Small intestine (tissue), 7 donors: ENCODE measurements at regions not wholly inside any gene's neighbourhood (a gene's known extent, or its start where the extent isn't known, plus 50 kb on each side); places are given as distances from the start of the nearest gene placed in this dataset.

Experiments
- DNase-seq, 2 donors: peaks; one replicate each; pipeline versions ENCODE4 v3.0.0 to v3.0.0-alpha.2; 2013
- FAIRE-seq: peaks from 2 replicates; lab custom pipeline; 2012; peaks lifted over from hg19 to GRCh38; lab: Jason Lieb, UNC
- H3K27ac ChIP-seq, 3 donors: one replicate each; pipeline ENCODE4 v1.5.1; 2013; ENCODE audit warnings: low read length in 2 of 3, mild to moderate bottlenecking in 2 of 3, control low read depth in 1 of 3, inconsistent platforms in 1 of 3, low read depth in 1 of 3, moderate library complexity in 1 of 3
- H3K27me3 ChIP-seq, 3 donors: one replicate each; pipeline ENCODE4 v1.6.1; 2013; ENCODE audit warnings: low read length in 3 of 3, inconsistent platforms in 1 of 3; ENCODE audit not compliant: control insufficient read depth in 3 of 3, insufficient read depth in 3 of 3
- H3K36me3 ChIP-seq, 3 donors: one replicate each; pipeline ENCODE4 v1.6.1; 2013; ENCODE audit warnings: low read length in 3 of 3, inconsistent platforms in 1 of 3, low read depth in 1 of 3, mild to moderate bottlenecking in 1 of 3, moderate library complexity in 1 of 3; ENCODE audit not compliant: control insufficient read depth in 3 of 3, insufficient read depth in 2 of 3
- H3K4me1 ChIP-seq, 3 donors: one replicate each; pipeline ENCODE4 v1.6.1; 2013; ENCODE audit warnings: low read length in 2 of 3, inconsistent platforms in 1 of 3, low read depth in 1 of 3, mild to moderate bottlenecking in 1 of 3, moderate library complexity in 1 of 3; ENCODE audit not compliant: control insufficient read depth in 3 of 3, insufficient read depth in 2 of 3
- H3K4me3 ChIP-seq, 3 donors: one replicate each; pipeline ENCODE4 v1.5.1; 2013; ENCODE audit warnings: low read length in 3 of 3, control low read depth in 1 of 3, inconsistent platforms in 1 of 3, low read depth in 1 of 3, mild to moderate bottlenecking in 1 of 3, moderate library complexity in 1 of 3
- H3K9me3 ChIP-seq, 2 donors: one replicate each; pipeline ENCODE4 v1.6.1; 2013; ENCODE audit warnings: low read depth in 1 of 2, low read length in 1 of 2; ENCODE audit not compliant: control insufficient read depth in 2 of 2, insufficient read depth in 1 of 2
- WGBS, 3 donors: extraction: QIAGEN DNeasy Blood & Tissue Kit; methylation state at CpG; one replicate each; pipeline ENCODE4 v1.1.7; 2013; 5-methylcytosine and 5-hydroxymethylcytosine counted together
- donor health status: healthy with polysubstance abuse.
- donor health status: control.
- donor health status: control.
- donor health status: Bipolar disorder and iron deficiency.
- donor health status: healthy.

DNA sequence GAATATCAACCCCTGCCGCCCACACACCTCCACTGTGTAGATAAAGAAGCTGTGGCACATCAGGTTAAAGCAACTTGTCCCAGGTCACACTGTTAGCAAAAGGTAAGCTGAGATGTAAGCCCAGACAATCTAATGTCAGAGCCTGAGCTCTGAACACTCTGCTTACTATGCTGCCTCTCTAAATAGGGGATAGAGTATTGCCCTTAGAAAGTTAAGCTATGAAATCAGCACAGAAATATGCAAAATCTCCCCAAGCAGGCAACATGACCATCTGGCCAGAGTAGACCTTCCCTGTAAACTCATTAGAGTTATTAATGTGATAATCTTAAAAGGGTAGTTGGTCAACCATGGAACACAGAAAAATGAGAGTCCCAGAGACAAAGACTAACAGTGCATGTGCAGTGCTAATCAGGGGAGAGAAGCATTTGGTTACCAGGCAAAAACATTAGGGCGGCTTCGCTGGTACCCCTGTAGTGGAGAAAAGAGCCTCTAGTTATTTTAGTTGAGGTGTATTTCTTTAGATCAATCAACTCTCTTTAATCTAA is 171.0 kb downstream of the BTG1 start:
- FAIRE-seq (no peak), DNase-seq (no peak)
- WGBS, 3 donors: 92 to 95% (median 94%) methylated on average over 3 of the region's 3 CpGs
- Histone ChIP-seq H3K36me3 (no peaks in the 10 kb centered on the region), H3K27me3 (no peaks in the 10 kb centered on the region), H3K4me1 (peaks cover 0 to 5% (median 0%) of the 10 kb centered on the region in 3 donors), H3K27ac (no peak overlapping the region), H3K4me3 (no peak overlapping the region), H3K9me3 (peaks cover 0 to 10% of the 10 kb centered on the region in 2 donors)

DNA sequence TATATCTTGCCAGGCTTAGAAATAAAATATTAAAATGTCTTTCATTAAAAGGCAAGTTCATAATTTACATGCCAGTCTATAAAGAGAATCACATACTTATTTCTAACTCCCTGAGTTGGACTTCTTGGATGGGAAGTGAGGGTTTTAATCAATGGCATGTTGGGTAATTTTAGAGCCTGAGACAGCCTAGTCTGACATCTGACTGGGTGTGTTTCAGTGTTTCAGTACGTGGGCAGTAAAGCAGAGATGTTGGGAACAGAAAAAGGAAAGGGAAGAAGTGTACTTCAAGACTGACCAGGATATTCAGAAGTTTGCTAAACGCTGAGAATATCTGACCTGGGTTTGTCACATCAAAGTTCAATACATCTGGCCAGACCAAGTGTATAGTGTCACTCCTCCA is 171.8 kb downstream of the BTG1 start:
- Histone ChIP-seq H3K4me1 (peaks cover 0 to 5% (median 0%) of the 10 kb centered on the region in 3 donors), H3K27ac (no peak overlapping the region), H3K4me3 (no peak overlapping the region), H3K27me3 (no peaks in the 10 kb centered on the region), H3K36me3 (no peaks in the 10 kb centered on the region), H3K9me3 (peaks cover 0 to 10% of the 10 kb centered on the region in 2 donors)
- FAIRE-seq (no peak), DNase-seq (no peak)
- 72 to 79% (median 76%) methylated on average over 2 of the region's 2 CpGs for WGBS, 3 donors

DNA sequence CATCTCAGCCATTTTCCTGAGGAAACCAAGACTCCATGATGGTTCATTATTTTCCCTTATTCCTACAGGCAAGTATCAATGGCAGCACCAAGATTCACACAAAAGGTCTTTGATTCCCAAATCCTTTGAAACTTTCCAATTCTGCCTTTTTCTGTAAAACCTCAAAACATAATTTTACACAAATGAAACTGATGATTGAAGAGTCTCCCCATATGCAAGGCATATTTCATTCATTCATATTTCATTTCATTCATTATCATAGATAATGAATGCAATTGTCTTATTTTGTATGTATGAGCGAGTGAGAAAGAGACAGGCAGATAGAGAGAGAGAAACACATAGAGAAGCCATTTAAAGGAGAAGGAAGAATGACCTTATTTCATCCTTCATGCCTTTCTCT is 172.8 kb downstream of the BTG1 start:
- FAIRE-seq: no peak
- no peaks in the 10 kb centered on the region for H3K27me3 ChIP-seq
- H3K27ac ChIP-seq: no peak overlapping the region
- H3K4me3 ChIP-seq: no peak overlapping the region
- peaks cover 0 to 5% (median 3%) of the 10 kb centered on the region in 3 donors for H3K4me1 ChIP-seq
- 91 to 97% (median 96%) methylated on average over 1 of the region's 1 CpG for WGBS, 3 donors
- no peak for DNase-seq
- H3K9me3 ChIP-seq: peaks cover 0 to 10% of the 10 kb centered on the region in 2 donors
- no peaks in the 10 kb centered on the region for H3K36me3 ChIP-seq

DNA sequence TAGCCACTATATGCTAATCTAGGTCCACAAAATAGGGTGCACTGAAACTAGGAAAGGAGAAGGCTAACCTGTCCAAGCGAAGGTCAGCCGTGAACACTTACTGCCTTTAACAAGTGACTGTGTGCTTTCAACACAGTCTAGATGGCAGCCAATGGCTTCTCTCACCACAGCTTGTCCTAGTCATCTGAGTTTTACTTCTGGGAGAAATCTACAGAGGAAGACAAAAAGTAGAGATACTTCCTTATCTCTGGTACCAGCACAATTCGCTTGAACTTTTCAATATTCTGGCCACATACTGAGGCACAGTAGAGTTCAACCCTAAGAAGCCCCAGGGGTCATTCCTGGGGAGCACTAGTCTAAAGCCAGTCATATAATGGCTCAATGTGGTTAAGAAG is 176.9 kb downstream of the BTG1 start:
- H3K4me3 ChIP-seq: no peak overlapping the region
- DNase-seq (no peak), FAIRE-seq (no peak)
- no peak overlapping the region for H3K27ac ChIP-seq
- H3K27me3 ChIP-seq: no peaks in the 10 kb centered on the region
- peaks cover 0 to 5% (median 3%) of the 10 kb centered on the region in 3 donors for H3K4me1 ChIP-seq
- no peaks in the 10 kb centered on the region for H3K36me3 ChIP-seq
- peaks cover 0 to 10% of the 10 kb centered on the region in 2 donors for H3K9me3 ChIP-seq
- WGBS, 3 donors: 94 to 96% (median 94%) methylated on average over 3 of the region's 3 CpGs

DNA sequence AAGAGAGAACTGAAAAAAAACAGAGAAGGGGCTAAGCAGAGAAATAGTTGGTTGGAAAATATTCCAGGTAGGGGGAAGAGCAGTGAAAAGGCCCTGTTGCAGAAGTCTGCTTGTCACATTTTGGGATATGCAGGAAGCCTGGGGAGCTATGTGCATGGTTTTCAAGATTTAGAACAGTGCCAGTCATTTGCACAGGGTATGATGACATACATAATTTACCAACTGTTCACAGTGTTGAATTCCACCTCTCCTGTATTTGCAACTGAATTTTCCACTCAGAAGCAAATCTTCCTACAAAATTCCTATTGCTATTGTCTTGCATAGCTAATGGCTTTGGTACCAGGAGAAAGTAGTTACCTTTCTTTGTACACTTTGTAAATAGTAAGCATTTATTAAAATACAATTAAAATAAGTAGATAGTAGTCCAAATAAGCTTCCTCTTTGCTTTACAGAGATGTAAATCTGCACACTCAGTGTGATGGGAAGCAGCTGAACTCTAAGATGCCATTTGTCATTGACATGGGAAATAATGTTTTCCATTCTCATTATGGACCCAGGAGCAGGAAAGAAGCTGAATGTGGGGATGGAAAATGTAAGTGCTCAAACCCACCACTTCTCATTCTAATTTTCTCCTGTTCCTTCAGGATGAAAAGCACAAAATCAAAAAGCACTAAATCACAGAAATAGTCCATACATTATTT is 177.4 kb downstream of the BTG1 start:
- no peak for FAIRE-seq
- H3K9me3 ChIP-seq: peaks cover 0 to 10% of the 10 kb centered on the region in 2 donors

DNA sequence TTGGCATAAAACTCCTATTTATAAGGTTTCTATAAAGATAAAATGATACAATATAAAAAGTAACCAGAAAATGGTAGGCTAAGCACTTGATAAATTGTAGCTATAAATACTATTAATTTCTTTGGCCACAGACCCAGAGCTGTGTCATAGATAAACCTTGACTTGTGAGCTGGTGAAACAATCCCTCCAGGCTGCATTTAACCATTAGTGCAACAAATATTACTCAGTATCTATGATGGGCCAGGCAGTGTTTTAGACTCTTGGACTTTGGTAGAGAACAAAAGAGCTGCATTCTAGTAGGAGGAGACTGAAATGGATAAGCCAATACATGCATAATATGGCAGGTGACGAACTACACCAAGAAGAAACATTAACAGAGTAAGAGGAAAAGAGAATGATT is 178.1 kb downstream of the BTG1 start:
- DNase-seq (peak; percentile 32 to 84), FAIRE-seq (peak; percentile 76)
- Histone ChIP-seq H3K4me1 (peaks cover 0 to 5% (median 3%) of the 10 kb centered on the region in 3 donors), H3K9me3 (peaks cover 0 to 10% of the 10 kb centered on the region in 2 donors), H3K4me3 (no peak overlapping the region), H3K27me3 (no peaks in the 10 kb centered on the region), H3K36me3 (no peaks in the 10 kb centered on the region), H3K27ac (no peak overlapping the region)
- 36 to 76% (median 36%) methylated on average over 1 of the region's 1 CpG for WGBS, 3 donors

More for the DNA sequence above, 177.4 kb downstream of the BTG1 start:
- peaks cover 0 to 5% (median 3%) of the 10 kb centered on the region in 3 donors for H3K4me1 ChIP-seq
- no peak overlapping the region for H3K27ac ChIP-seq
- no peaks in the 10 kb centered on the region for H3K27me3 ChIP-seq
- DNase-seq: no peak
- H3K4me3 ChIP-seq: no peak overlapping the region
- no peaks in the 10 kb centered on the region for H3K36me3 ChIP-seq

DNA sequence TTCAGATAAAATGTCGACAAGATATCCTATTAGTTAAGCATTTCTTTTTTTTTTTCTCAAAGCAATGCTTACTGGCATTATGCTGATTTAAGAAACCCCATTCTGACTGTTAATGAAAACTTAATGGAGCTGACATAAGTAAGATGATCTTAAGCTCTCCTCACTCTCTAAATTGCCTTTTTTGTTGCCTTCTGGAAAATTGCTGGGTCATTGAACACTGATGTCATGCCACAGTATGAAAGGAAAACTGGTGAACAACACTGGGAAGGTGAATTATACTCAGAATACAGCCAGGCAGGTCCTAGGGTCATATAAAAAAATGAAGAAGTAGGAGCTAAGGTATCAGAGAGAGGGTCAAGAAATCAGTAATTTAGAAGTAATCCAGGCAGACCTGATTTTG is 179.9 kb downstream of the BTG1 start:
- Histone ChIP-seq H3K36me3 (no peaks in the 10 kb centered on the region), H3K27me3 (no peaks in the 10 kb centered on the region), H3K27ac (no peak overlapping the region), H3K4me3 (no peak overlapping the region), H3K4me1 (peaks cover 0 to 5% (median 3%) of the 10 kb centered on the region in 3 donors), H3K9me3 (peaks cover 0 to 9% of the 10 kb centered on the region in 2 donors)
- WGBS, 3 donors: 65 to 87% (median 74%) methylated on average over 1 of the region's 1 CpG
- FAIRE-seq: no peak
- no peak for DNase-seq

DNA sequence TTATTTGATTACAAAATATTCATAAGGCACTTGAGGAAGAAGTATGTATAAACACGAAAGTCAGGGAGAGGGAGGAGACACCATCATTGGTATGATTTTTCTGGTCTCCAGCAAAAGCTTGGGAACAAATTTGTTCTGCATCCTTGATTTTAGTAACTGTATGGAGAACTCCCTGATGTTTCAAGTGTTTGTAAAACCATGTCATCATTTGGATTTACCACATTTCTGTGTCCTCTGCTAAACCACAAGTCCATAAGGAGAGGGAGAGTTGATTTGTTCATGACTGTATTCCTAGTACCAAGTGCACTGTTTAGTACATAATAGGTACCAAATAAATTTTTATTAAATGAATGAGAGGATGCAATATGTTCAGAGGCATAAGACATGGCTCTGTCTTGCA is 181.1 kb downstream of the BTG1 start:
- Histone ChIP-seq H3K4me1 (peaks cover 0 to 3% (median 0%) of the 10 kb centered on the region in 3 donors), H3K36me3 (no peaks in the 10 kb centered on the region), H3K27me3 (no peaks in the 10 kb centered on the region), H3K9me3 (no peaks in the 10 kb centered on the region), H3K27ac (no peak overlapping the region), H3K4me3 (no peak overlapping the region)
- DNase-seq: no peak
- FAIRE-seq: no peak
- WGBS, 3 donors: 74 to 98% (median 87%) methylated on average over 1 of the region's 1 CpG
